Nephron progenitor cell (in vitro differentiated cells): ENCODE measurements at regions not wholly inside any gene's neighbourhood (a gene's known extent, or its start where the extent isn't known, plus 50 kb on each side); places are given as distances from the start of the nearest gene placed in this dataset.
"Not testable (repeated sequence)": the region's sequence is repeated elsewhere in the genome, so short reads cannot be mapped to it uniquely, and the experiment has no call there.

Experiments
- DNase-seq: peaks from one replicate; pipeline ENCODE4 v3.0.0; 2021
- H3K27ac Mint-ChIP-seq: 2 replicates; pipeline ENCODE4 v1.8.0; 2021; ENCODE audit warnings: mild to moderate bottlenecking, moderate library complexity, mixed read lengths
- H3K27me3 Mint-ChIP-seq: 2 replicates; pipeline ENCODE4 v1.8.0; 2021; ENCODE audit warnings: mild to moderate bottlenecking, low read depth, mixed read lengths; ENCODE audit not compliant: poor library complexity
- H3K36me3 Mint-ChIP-seq: 2 replicates; pipeline ENCODE4 v1.8.0; 2021; ENCODE audit warnings: low read depth, mixed read lengths
- H3K4me1 Mint-ChIP-seq: 2 replicates; pipeline ENCODE4 v1.8.0; 2021; ENCODE audit warnings: mixed read lengths
- H3K4me3 Mint-ChIP-seq: 2 replicates; pipeline ENCODE4 v1.8.0; 2021; ENCODE audit warnings: mild to moderate bottlenecking, moderate library complexity, mixed read lengths
- H3K9me3 Mint-ChIP-seq: 2 replicates; pipeline ENCODE4 v1.8.0; 2021; ENCODE audit warnings: mild to moderate bottlenecking, moderate library complexity, mixed read lengths
- CTCF ChIP-seq: fragments of 200-600 bp; sonication (generic); IDR thresholded peaks from 2 replicates; pipeline ENCODE4 v1.5.0; 2021; ENCODE audit warnings: antibody characterized with exemption

- Mint-ChIP-seq H3K27ac (peak overlapping the region; percentile 95), H3K4me3 (peak overlapping the region; percentile 92), H3K4me1 (peaks cover 30% of the 10 kb centered on the region), H3K9me3 (no peaks in the 10 kb centered on the region), H3K27me3 (peaks cover 2% of the 10 kb centered on the region), H3K36me3 (peaks cover 18% of the 10 kb centered on the region)
- TF ChIP-seq CTCF = no peak
- peak; percentile 71 for DNase-seq
Measured at GRCh38 chr17:47066841-47067682, 88.0 kb upstream of the RPRML start.

GRCh38 chr17:47066095-47066494, 87.0 kb upstream of the RPRML start:
- Mint-ChIP-seq H3K27me3 (peaks cover 2% of the 10 kb centered on the region), H3K9me3 (no peaks in the 10 kb centered on the region), H3K4me3 (peak overlapping the region; percentile 92), H3K36me3 (peaks cover 19% of the 10 kb centered on the region), H3K27ac (no peak overlapping the region), H3K4me1 (peaks cover 28% of the 10 kb centered on the region)
- DNase-seq = no peak
- TF ChIP-seq CTCF = no peak

GRCh38 chr17:47064684-47065083, 85.6 kb upstream of the RPRML start:
- Mint-ChIP-seq H3K4me3 (no peak overlapping the region), H3K9me3 (no peaks in the 10 kb centered on the region)
- DNase-seq = no peak

GRCh38 chr17:47063475-47063874, 84.4 kb upstream of the RPRML start:
- no peaks in the 10 kb centered on the region for H3K27me3 Mint-ChIP-seq
- no peaks in the 10 kb centered on the region for H3K9me3 Mint-ChIP-seq
- DNase-seq = no peak
- peaks cover 25% of the 10 kb centered on the region for H3K36me3 Mint-ChIP-seq
- H3K4me3 Mint-ChIP-seq = no peak overlapping the region
- H3K4me1 Mint-ChIP-seq = peaks cover 41% of the 10 kb centered on the region
- TF ChIP-seq CTCF = no peak
- H3K27ac Mint-ChIP-seq = no peak overlapping the region

More at GRCh38 chr17:47064684-47065083, 85.6 kb upstream of the RPRML start:
- H3K4me1 Mint-ChIP-seq = peaks cover 29% of the 10 kb centered on the region
- peaks cover 2% of the 10 kb centered on the region for H3K27me3 Mint-ChIP-seq
- peaks cover 13% of the 10 kb centered on the region for H3K36me3 Mint-ChIP-seq
- H3K27ac Mint-ChIP-seq = no peak overlapping the region
- no peak for TF ChIP-seq CTCF

- not testable (repeated sequence) for H3K27me3 Mint-ChIP-seq, DNase-seq, H3K4me3 Mint-ChIP-seq, H3K9me3 Mint-ChIP-seq, H3K27ac Mint-ChIP-seq
- peaks cover 47% of the 10 kb centered on the region for H3K4me1 Mint-ChIP-seq
- peaks cover 31% of the 10 kb centered on the region for H3K36me3 Mint-ChIP-seq
Measured at GRCh38 chr17:47062851-47063250, 83.8 kb upstream of the RPRML start.

GRCh38 chr17:47060005-47060404, 81.0 kb upstream of the RPRML start:
- not testable (repeated sequence) for H3K27me3 Mint-ChIP-seq, H3K4me3 Mint-ChIP-seq, H3K27ac Mint-ChIP-seq, DNase-seq, H3K9me3 Mint-ChIP-seq
- H3K4me1 Mint-ChIP-seq = peaks cover 42% of the 10 kb centered on the region
- H3K36me3 Mint-ChIP-seq = peaks cover 52% of the 10 kb centered on the region

- peaks cover 42% of the 10 kb centered on the region for H3K4me1 Mint-ChIP-seq
- H3K9me3 Mint-ChIP-seq = peaks cover 3% of the 10 kb centered on the region
- H3K4me3 Mint-ChIP-seq = no peak overlapping the region
- peak overlapping the region; percentile 5 for H3K27ac Mint-ChIP-seq
- peak; percentile 21 for DNase-seq
- no peak for TF ChIP-seq CTCF
- H3K36me3 Mint-ChIP-seq = peaks cover 59% of the 10 kb centered on the region
- no peaks in the 10 kb centered on the region for H3K27me3 Mint-ChIP-seq
Measured at GRCh38 chr17:47057830-47058229, 78.8 kb upstream of the RPRML start.

GRCh38 chr17:47057279-47057678, 78.2 kb upstream of the RPRML start:
- peaks cover 64% of the 10 kb centered on the region for H3K36me3 Mint-ChIP-seq
- H3K27me3 Mint-ChIP-seq, H3K9me3 Mint-ChIP-seq, DNase-seq, H3K27ac Mint-ChIP-seq, H3K4me3 Mint-ChIP-seq: not testable (repeated sequence)
- peaks cover 42% of the 10 kb centered on the region for H3K4me1 Mint-ChIP-seq

GRCh38 chr17:47056687-47057086, 77.6 kb upstream of the RPRML start:
- Mint-ChIP-seq H3K27ac (peak overlapping the region; percentile 17), H3K36me3 (peaks cover 67% of the 10 kb centered on the region), H3K4me1 (peaks cover 42% of the 10 kb centered on the region)
- not testable (repeated sequence) for H3K27me3 Mint-ChIP-seq, DNase-seq, H3K4me3 Mint-ChIP-seq, H3K9me3 Mint-ChIP-seq
